ENCODE measurements at regions not wholly inside any gene's neighbourhood (a gene's known extent, or its start where the extent isn't known, plus 50 kb on each side); places are given as distances from the start of the nearest gene placed in this dataset.

DNA sequence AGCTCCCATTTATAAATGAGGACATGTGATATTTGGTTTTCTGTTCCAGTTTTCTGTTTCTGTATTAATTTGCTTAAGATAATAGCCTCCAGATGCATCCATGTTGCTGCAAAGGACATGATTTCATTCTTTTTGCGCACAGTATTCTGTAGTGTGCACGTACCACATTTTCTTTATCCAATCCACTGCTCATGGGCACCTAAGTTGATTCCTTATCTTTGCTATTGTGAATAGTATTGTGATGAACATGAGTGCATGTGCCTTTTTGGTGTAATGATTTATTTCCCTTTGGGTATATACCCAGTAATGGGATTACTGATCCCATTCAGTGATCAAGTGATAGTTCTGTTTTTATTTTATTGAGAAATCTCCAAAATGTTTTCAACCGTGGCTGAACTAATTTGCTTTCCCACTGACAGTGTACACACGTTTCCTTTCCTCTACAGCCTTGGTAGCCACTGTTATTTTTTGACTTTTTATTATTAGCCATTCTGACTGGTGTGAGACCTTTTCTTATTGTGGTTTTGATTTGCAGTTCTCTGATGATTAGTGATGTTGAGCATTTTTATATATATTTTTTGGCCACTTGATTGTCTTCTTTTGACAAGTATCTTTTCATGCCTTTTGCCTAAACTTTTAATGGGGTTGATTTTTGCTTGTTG lies 226.0 kb upstream of the ANO3 start:
- no peaks in the 10 kb centered on the region for H3K27me3 ChIP-seq (ENCODE audit: control insufficient read depth, extremely low read depth, insufficient read depth, low read length)
- dilution Hi-C loops (cut with MboI; ENCODE audit: extremely low pct_ligation_motif_present, low sequenced_read_pairs) = no loop called here

GRCh38 chr11:26106726-26107125 lies 225.2 kb upstream of the ANO3 start:
- dilution Hi-C loops (cut with MboI; ENCODE audit: extremely low pct_ligation_motif_present, low sequenced_read_pairs) = no loop called here
- no peak overlapping the region for H3K4me2 ChIP-seq (ENCODE audit: control insufficient read depth, extremely low read depth, insufficient read depth, low read depth, low read length)
- no peak overlapping the region for H3K9ac ChIP-seq (ENCODE audit: control insufficient read depth, extremely low read depth, insufficient read depth, low read length)
- DNase-seq (ENCODE audit: low read depth, low spot score) (no peak), FAIRE-seq (no peak)
- H3K79me2 ChIP-seq (ENCODE audit: control insufficient read depth, insufficient read depth, low read length) = no peaks in the 10 kb centered on the region
- H2AFZ ChIP-seq (ENCODE audit: control insufficient read depth, low read length) = no peak overlapping the region
- TF ChIP-seq CTCF (optimal IDR thresholded peaks at IDR 0.05 in 1 of 3, IDR thresholded peaks at IDR 0.05 in 1 of 3, conservative IDR thresholded peaks at IDR 0.05 in 1 of 3; ENCODE audit: extremely low read depth in 1 of 3, insufficient read depth in 2 of 3, low read length in 3 of 3) (no peak), EZH2 (IDR thresholded peaks at IDR 0.05; ENCODE audit: low read length) (no peak)
- no peaks in the 10 kb centered on the region for H3K9me3 ChIP-seq (ENCODE audit: control insufficient read depth, low read depth, low read length)
- no peak overlapping the region for H3K27ac ChIP-seq (ENCODE audit: control insufficient read depth, insufficient read depth, low read length)
- no peak overlapping the region for H3K4me3 ChIP-seq (ENCODE audit: control insufficient read depth in 2 of 3, extremely low read depth in 1 of 3, insufficient read depth in 2 of 3, low read depth in 1 of 3, low read length in 3 of 3)
- no peaks in the 10 kb centered on the region for H4K20me1 ChIP-seq (ENCODE audit: control insufficient read depth, extremely low read depth, insufficient read depth, low read length)
- no peaks in the 10 kb centered on the region for H3K36me3 ChIP-seq (ENCODE audit: control insufficient read depth in 2 of 2, extremely low read depth in 1 of 2, insufficient read depth in 2 of 2, low read length in 2 of 2)
- no peaks in the 10 kb centered on the region for H3K27me3 ChIP-seq (ENCODE audit: control insufficient read depth, extremely low read depth, insufficient read depth, low read length)
- no peaks in the 10 kb centered on the region for H3K9me1 ChIP-seq (ENCODE audit: control insufficient read depth, extremely low read depth, insufficient read depth, low read length)
- no peaks in the 10 kb centered on the region for H3K4me1 ChIP-seq (ENCODE audit: control insufficient read depth, extremely low read depth, insufficient read depth, low read length)

More for the DNA sequence above, 226.0 kb upstream of the ANO3 start:
- Histone ChIP-seq H3K79me2 (ENCODE audit: control insufficient read depth, insufficient read depth, low read length) (no peaks in the 10 kb centered on the region), H3K9me1 (ENCODE audit: control insufficient read depth, extremely low read depth, insufficient read depth, low read length) (no peaks in the 10 kb centered on the region), H3K9me3 (ENCODE audit: control insufficient read depth, low read depth, low read length) (no peaks in the 10 kb centered on the region), H4K20me1 (ENCODE audit: control insufficient read depth, extremely low read depth, insufficient read depth, low read length) (no peaks in the 10 kb centered on the region), H3K9ac (ENCODE audit: control insufficient read depth, extremely low read depth, insufficient read depth, low read length) (no peak overlapping the region), H2AFZ (ENCODE audit: control insufficient read depth, low read length) (no peak overlapping the region), H3K36me3 (ENCODE audit: control insufficient read depth in 2 of 2, extremely low read depth in 1 of 2, insufficient read depth in 2 of 2, low read length in 2 of 2) (no peaks in the 10 kb centered on the region), H3K4me2 (ENCODE audit: control insufficient read depth, extremely low read depth, insufficient read depth, low read depth, low read length) (no peak overlapping the region), H3K4me3 (ENCODE audit: control insufficient read depth in 2 of 3, extremely low read depth in 1 of 3, insufficient read depth in 2 of 3, low read depth in 1 of 3, low read length in 3 of 3) (no peak overlapping the region), H3K4me1 (ENCODE audit: control insufficient read depth, extremely low read depth, insufficient read depth, low read length) (no peaks in the 10 kb centered on the region), H3K27ac (ENCODE audit: control insufficient read depth, insufficient read depth, low read length) (no peak overlapping the region)
- TF ChIP-seq EZH2 (IDR thresholded peaks at IDR 0.05; ENCODE audit: low read length) (no peak), CTCF (optimal IDR thresholded peaks at IDR 0.05 in 1 of 3, IDR thresholded peaks at IDR 0.05 in 1 of 3, conservative IDR thresholded peaks at IDR 0.05 in 1 of 3; ENCODE audit: extremely low read depth in 1 of 3, insufficient read depth in 2 of 3, low read length in 3 of 3) (no peak)
- DNase-seq (ENCODE audit: low read depth, low spot score) = no peak
- FAIRE-seq = no peak

Measured in keratinocyte (primary cell).